Neural cell (in vitro differentiated cells): ENCODE measurements at regions not wholly inside any gene's neighbourhood (a gene's known extent, or its start where the extent isn't known, plus 50 kb on each side); places are given as distances from the start of the nearest gene placed in this dataset.

Experiments used
- H2AFZ ChIP-seq: fragments of 200-600, 300-800 bp; sonication (generic), shearing (Covaris generic); 2 replicates; pipeline ENCODE4 v1.6.0; 2014; ENCODE audit warnings: low read depth, mild to moderate bottlenecking, antibody characterized with exemption, low read length, moderate library complexity
- H3F3A ChIP-seq: fragments of 200-600 bp; shearing (Covaris generic); 2 replicates; pipeline ENCODE4 v1.6.1; 2016; ENCODE audit warnings: mild to moderate bottlenecking, moderate library complexity, mixed read lengths, antibody characterized with exemption, low read length; ENCODE audit not compliant: insufficient read depth, poor library complexity, severe bottlenecking
- H3K27ac ChIP-seq: fragments of 200-600, 300-800 bp; sonication (generic), shearing (Covaris generic); 2 replicates; pipeline ENCODE4 v1.5.1; 2014; ENCODE audit warnings: mild to moderate bottlenecking, low read length, moderate library complexity
- H3K27me3 ChIP-seq: fragments of 300-800, 200-600 bp; sonication (generic), shearing (Covaris generic); 2 replicates; pipeline ENCODE4 v1.6.0; 2014; ENCODE audit warnings: mild to moderate bottlenecking, low read depth, low read length, moderate library complexity; ENCODE audit not compliant: insufficient read depth
- H3K36me3 ChIP-seq: fragments of 300-800, 200-600 bp; sonication (generic), shearing (Covaris generic); 2 replicates; pipeline ENCODE4 v1.5.1; 2014; ENCODE audit warnings: mild to moderate bottlenecking, antibody characterized with exemption, low read length, moderate library complexity; ENCODE audit not compliant: insufficient read depth
- H3K4me2 ChIP-seq: fragments of 300-800, 200-600 bp; sonication (generic), shearing (Covaris generic); 2 replicates; pipeline ENCODE4 v1.6.0; 2014; ENCODE audit warnings: mild to moderate bottlenecking, low read length
- H3K4me3 ChIP-seq: fragments of 300-800, 200-600 bp; sonication (generic), shearing (Covaris generic); 2 replicates; pipeline ENCODE4 v1.5.1; 2014; ENCODE audit warnings: mild to moderate bottlenecking, low read length, moderate library complexity
- H3K79me2 ChIP-seq: fragments of 200-600 bp; shearing (Covaris generic); replicated peaks from 2 replicates; pipeline ENCODE4 v1.6.0; 2014; ENCODE audit warnings: mild to moderate bottlenecking, low read length, moderate library complexity; ENCODE audit not compliant: insufficient read depth
- H3K9ac ChIP-seq: fragments of 300-800, 200-600 bp; sonication (generic), shearing (Covaris generic); 2 replicates; pipeline ENCODE4 v1.6.1; 2016; ENCODE audit warnings: mild to moderate bottlenecking, low read length, mixed read lengths
- H3K9me2 ChIP-seq: fragments of 200-600 bp; shearing (Covaris generic); 2 replicates; pipeline ENCODE4 v1.6.1; 2016; ENCODE audit warnings: mild to moderate bottlenecking, low read length, mixed read lengths; ENCODE audit not compliant: insufficient read depth
- H3K9me3 ChIP-seq: fragments of 200-600, 300-800 bp; sonication (generic), shearing (Covaris generic); 2 replicates; pipeline ENCODE4 v1.6.1; 2016; ENCODE audit warnings: mild to moderate bottlenecking, mixed run types, low read length, moderate library complexity, mixed read lengths
- H4K20me1 ChIP-seq: fragments of 200-600 bp; shearing (Covaris generic); 2 replicates; pipeline ENCODE4 v1.6.1; 2016; ENCODE audit warnings: mild to moderate bottlenecking, mixed run types; ENCODE audit not compliant: insufficient read depth
- EP300 ChIP-seq: fragments of 450-650 bp; conservative IDR thresholded peaks from 2 replicates; pipeline ENCODE4 v1.6.1; 2014; ENCODE audit warnings: antibody characterized with exemption, mild to moderate bottlenecking, moderate library complexity; ENCODE audit not compliant: poor library complexity, severe bottlenecking
- EZH2 ChIP-seq: fragments of 200-600, 300-800 bp; shearing (Covaris generic), sonication (generic); IDR thresholded peaks from 2 replicates; pipeline ENCODE4 v1.6.1; 2014; ENCODE audit warnings: antibody characterized with exemption, low read length, borderline replicate concordance, mild to moderate bottlenecking; ENCODE audit not compliant: insufficient read depth, poor library complexity, severe bottlenecking
- MXI1 ChIP-seq: fragments of 450-650 bp; conservative IDR thresholded peaks from 2 replicates; pipeline ENCODE4 v1.6.1; 2014; ENCODE audit warnings: antibody characterized with exemption, mild to moderate bottlenecking; ENCODE audit not compliant: poor library complexity, severe bottlenecking
- POLR2AphosphoS5 ChIP-seq: IDR thresholded peaks from 2 replicates; pipeline ENCODE4 v1.6.1; 2012
- RAD21 ChIP-seq: fragments of 450-650 bp; conservative IDR thresholded peaks from 2 replicates; pipeline ENCODE4 v1.6.1; 2014; ENCODE audit warnings: antibody characterized with exemption, mild to moderate bottlenecking, moderate library complexity
- SMC3 ChIP-seq: fragments of 450-650 bp; conservative IDR thresholded peaks from 2 replicates; pipeline ENCODE4 v1.6.1; 2014; ENCODE audit warnings: antibody characterized with exemption, mild to moderate bottlenecking, moderate library complexity; ENCODE audit not compliant: poor library complexity
- TAF1 ChIP-seq: IDR thresholded peaks from 2 replicates; pipeline ENCODE4 v1.6.1; 2012; ENCODE audit warnings: low read depth
- TF ChIP-seq, protein P1 (sequence below): fragments of 450-650 bp; IDR thresholded peaks from 2 replicates; pipeline ENCODE4 v1.5.1; 2014; ENCODE audit warnings: antibody characterized with exemption, mild to moderate bottlenecking, moderate library complexity; ENCODE audit not compliant: poor library complexity, severe bottlenecking
- TF ChIP-seq, protein P2 (sequence below): IDR thresholded peaks from 2 replicates; pipeline ENCODE4 v1.6.1; 2012; ENCODE audit warnings: borderline replicate concordance

DNA sequence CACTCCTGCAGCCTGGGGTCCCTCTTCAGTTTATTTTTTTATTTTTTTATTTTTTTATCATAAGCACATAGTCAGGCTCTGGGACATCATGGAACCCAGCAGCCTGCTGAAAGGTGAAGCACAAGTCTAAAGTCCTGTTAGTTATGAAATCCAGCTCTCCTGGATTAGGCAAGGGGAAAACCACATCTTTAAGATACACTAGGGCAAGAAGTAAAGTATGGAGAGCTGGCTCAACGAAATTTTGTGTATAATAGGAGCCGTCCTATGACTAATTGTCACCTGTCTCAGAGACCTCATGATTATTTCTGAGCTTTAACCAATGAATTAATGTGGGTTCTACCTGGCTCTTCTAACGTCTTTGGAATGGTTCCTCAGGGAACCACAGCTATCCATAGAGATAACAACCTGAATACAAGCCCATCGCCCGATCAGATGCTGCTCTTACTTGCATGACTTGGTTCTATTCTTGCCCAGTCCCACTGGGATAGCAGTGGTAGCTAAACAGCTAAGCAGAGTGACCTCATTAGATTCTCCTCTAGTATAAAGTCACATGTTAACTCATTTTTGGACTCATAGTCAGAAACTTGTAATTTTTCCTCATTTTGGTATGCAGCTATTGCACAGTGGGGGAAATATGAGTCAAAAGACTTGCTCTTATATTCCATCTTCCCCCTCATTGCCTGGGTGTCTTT, 122.7 kb downstream of the LMO4 start:
- Histone ChIP-seq H2AFZ (no peak overlapping the region), H3F3A (no peaks in the 10 kb centered on the region), H3K27ac (no peak overlapping the region), H3K9ac (no peak overlapping the region), H3K79me2 (no peaks in the 10 kb centered on the region), H3K9me3 (no peaks in the 10 kb centered on the region), H4K20me1 (no peaks in the 10 kb centered on the region), H3K36me3 (no peaks in the 10 kb centered on the region), H3K9me2 (no peaks in the 10 kb centered on the region), H3K4me3 (no peak overlapping the region), H3K4me2 (no peak overlapping the region), H3K27me3 (no peaks in the 10 kb centered on the region)
- no peak for TF ChIP-seq MXI1
- TF ChIP-seq, protein P1, sequence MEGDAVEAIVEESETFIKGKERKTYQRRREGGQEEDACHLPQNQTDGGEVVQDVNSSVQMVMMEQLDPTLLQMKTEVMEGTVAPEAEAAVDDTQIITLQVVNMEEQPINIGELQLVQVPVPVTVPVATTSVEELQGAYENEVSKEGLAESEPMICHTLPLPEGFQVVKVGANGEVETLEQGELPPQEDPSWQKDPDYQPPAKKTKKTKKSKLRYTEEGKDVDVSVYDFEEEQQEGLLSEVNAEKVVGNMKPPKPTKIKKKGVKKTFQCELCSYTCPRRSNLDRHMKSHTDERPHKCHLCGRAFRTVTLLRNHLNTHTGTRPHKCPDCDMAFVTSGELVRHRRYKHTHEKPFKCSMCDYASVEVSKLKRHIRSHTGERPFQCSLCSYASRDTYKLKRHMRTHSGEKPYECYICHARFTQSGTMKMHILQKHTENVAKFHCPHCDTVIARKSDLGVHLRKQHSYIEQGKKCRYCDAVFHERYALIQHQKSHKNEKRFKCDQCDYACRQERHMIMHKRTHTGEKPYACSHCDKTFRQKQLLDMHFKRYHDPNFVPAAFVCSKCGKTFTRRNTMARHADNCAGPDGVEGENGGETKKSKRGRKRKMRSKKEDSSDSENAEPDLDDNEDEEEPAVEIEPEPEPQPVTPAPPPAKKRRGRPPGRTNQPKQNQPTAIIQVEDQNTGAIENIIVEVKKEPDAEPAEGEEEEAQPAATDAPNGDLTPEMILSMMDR: no peak
- TF ChIP-seq, protein P2, sequence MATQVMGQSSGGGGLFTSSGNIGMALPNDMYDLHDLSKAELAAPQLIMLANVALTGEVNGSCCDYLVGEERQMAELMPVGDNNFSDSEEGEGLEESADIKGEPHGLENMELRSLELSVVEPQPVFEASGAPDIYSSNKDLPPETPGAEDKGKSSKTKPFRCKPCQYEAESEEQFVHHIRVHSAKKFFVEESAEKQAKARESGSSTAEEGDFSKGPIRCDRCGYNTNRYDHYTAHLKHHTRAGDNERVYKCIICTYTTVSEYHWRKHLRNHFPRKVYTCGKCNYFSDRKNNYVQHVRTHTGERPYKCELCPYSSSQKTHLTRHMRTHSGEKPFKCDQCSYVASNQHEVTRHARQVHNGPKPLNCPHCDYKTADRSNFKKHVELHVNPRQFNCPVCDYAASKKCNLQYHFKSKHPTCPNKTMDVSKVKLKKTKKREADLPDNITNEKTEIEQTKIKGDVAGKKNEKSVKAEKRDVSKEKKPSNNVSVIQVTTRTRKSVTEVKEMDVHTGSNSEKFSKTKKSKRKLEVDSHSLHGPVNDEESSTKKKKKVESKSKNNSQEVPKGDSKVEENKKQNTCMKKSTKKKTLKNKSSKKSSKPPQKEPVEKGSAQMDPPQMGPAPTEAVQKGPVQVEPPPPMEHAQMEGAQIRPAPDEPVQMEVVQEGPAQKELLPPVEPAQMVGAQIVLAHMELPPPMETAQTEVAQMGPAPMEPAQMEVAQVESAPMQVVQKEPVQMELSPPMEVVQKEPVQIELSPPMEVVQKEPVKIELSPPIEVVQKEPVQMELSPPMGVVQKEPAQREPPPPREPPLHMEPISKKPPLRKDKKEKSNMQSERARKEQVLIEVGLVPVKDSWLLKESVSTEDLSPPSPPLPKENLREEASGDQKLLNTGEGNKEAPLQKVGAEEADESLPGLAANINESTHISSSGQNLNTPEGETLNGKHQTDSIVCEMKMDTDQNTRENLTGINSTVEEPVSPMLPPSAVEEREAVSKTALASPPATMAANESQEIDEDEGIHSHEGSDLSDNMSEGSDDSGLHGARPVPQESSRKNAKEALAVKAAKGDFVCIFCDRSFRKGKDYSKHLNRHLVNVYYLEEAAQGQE: no peak
- TF ChIP-seq RAD21: no peak
- no peak for TF ChIP-seq EZH2
- no peak for TF ChIP-seq POLR2AphosphoS5
- no peak for TF ChIP-seq TAF1
- no peak for TF ChIP-seq SMC3
- TF ChIP-seq EP300: no peak

DNA sequence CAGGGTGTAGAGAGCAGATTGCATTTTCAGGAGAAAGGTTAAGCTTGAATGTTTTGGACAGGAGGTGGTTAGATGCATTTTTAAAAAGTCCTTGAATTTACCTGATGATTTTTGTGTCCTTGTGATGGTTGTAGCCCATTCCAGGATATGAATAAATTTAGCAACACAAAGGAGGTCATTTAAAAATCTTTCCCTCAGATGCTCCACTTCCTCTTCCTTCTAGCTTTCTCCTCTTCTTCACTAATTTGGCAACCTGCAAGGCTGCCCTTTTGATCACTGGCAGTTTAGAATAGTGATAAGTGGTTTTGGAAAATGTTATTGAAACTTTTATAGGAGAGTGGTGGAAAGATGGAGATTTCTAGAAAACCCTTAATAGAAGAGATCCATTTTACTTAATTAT, 124.0 kb downstream of the LMO4 start:
- H3K79me2 ChIP-seq: no peaks in the 10 kb centered on the region
- H3K36me3 ChIP-seq: no peaks in the 10 kb centered on the region
- no peaks in the 10 kb centered on the region for H3K27me3 ChIP-seq
- H4K20me1 ChIP-seq: no peaks in the 10 kb centered on the region
- no peak overlapping the region for H3K4me2 ChIP-seq
- H3K9me3 ChIP-seq: no peaks in the 10 kb centered on the region
- H2AFZ ChIP-seq: no peak overlapping the region
- H3K9ac ChIP-seq: no peak overlapping the region
- H3F3A ChIP-seq: no peaks in the 10 kb centered on the region
- H3K9me2 ChIP-seq: no peaks in the 10 kb centered on the region
- TF ChIP-seq SMC3 (no peak), POLR2AphosphoS5 (no peak), TAF1 (no peak), EP300 (no peak), RAD21 (no peak), EZH2 (no peak), MXI1 (no peak)
- TF ChIP-seq, protein P1: no peak
- TF ChIP-seq, protein P2: no peak
- no peak overlapping the region for H3K4me3 ChIP-seq
- no peak overlapping the region for H3K27ac ChIP-seq
